HG02623 (cell line): ENCODE measurements at regions not wholly inside any gene's neighbourhood (a gene's known extent, or its start where the extent isn't known, plus 50 kb on each side); places are given as distances from the start of the nearest gene placed in this dataset.

Experiments used
- ATAC-seq: cut with Tn5 transposase; IDR thresholded peaks from one replicate; pipeline ENCODE4 v1.9.1; 2021; ENCODE audit warnings: moderate library complexity; ENCODE audit not compliant: unreplicated experiment

- ATAC-seq = no peak
Measured at GRCh38 chr4:124019749-124020549, 623.4 kb downstream of the SPRY1 start.

GRCh38 chr4:124025000-124025399 lies 628.4 kb downstream of the SPRY1 start:
- ATAC-seq = no peak

- ATAC-seq = no peak
Measured at GRCh38 chr4:124025428-124025827, 628.8 kb downstream of the SPRY1 start.

- ATAC-seq = no peak
Measured at GRCh38 chr4:124028182-124028581, 631.6 kb downstream of the SPRY1 start.

- no peak for ATAC-seq
Measured at GRCh38 chr4:124030147-124030546, 633.6 kb downstream of the SPRY1 start.

- ATAC-seq = no peak
Measured at GRCh38 chr4:124032035-124032434, 635.4 kb downstream of the SPRY1 start.

- no peak for ATAC-seq
Measured at GRCh38 chr4:124035364-124036041, 638.9 kb downstream of the SPRY1 start.

GRCh38 chr4:124037236-124037635 lies 640.6 kb downstream of the SPRY1 start:
- ATAC-seq = no peak

GRCh38 chr4:124044330-124044729 lies 647.7 kb downstream of the SPRY1 start:
- no peak for ATAC-seq

GRCh38 chr4:124044867-124045266 lies 648.3 kb downstream of the SPRY1 start:
- ATAC-seq = no peak

GRCh38 chr4:124046190-124046589 lies 649.6 kb downstream of the SPRY1 start:
- ATAC-seq = no peak

- ATAC-seq = no peak
Measured at GRCh38 chr4:124053872-124054538, 657.4 kb downstream of the SPRY1 start.

- no peak for ATAC-seq
Measured at GRCh38 chr4:124055336-124055735, 657.2 kb downstream of the ANKRD50 start.

GRCh38 chr4:124055896-124056295 lies 656.6 kb downstream of the ANKRD50 start:
- no peak for ATAC-seq

- ATAC-seq = peak; percentile 59
Measured at GRCh38 chr4:124060261-124060918, 652.1 kb downstream of the ANKRD50 start.

- no peak for ATAC-seq
Measured at GRCh38 chr4:124061413-124061812, 651.1 kb downstream of the ANKRD50 start.

GRCh38 chr4:124065422-124065821 lies 647.1 kb downstream of the ANKRD50 start:
- no peak for ATAC-seq

GRCh38 chr4:124065936-124066335 lies 646.6 kb downstream of the ANKRD50 start:
- ATAC-seq = no peak

GRCh38 chr4:124066595-124066994 lies 645.9 kb downstream of the ANKRD50 start:
- no peak for ATAC-seq

- no peak for ATAC-seq
Measured at GRCh38 chr4:124067046-124067445, 645.5 kb downstream of the ANKRD50 start.
